Natural killer cell treated with Interleukin-12 subunit alpha and Interleukin-12 subunit beta and Interleukin-15 and Interleukin-18, amount 100 ng/mL, for 72 hours (primary cell): ENCODE measurements at regions not wholly inside any gene's neighbourhood (a gene's known extent, or its start where the extent isn't known, plus 50 kb on each side); places are given as distances from the start of the nearest gene placed in this dataset.
A peak's percentile ranks its signal among the peaks of the same experiment; 100 is the strongest.

Source experiments
- ATAC-seq, 2 donors: fragments of 150-1000 bp; cut with Tn5 transposase in 1 of 2; sonication (Bioruptor Pico), chemical (Tn5 transposase) in 1 of 2; 2 replicates each; pipeline ENCODE4 v1.10.0; 2021
- DNase-seq: peaks from one replicate; pipeline ENCODE4 v3.0.0; 2022; ENCODE audit warnings: low spot score
- H3K27ac Mint-ChIP-seq, 2 donors: 1 replicate in 1 of 2; 2 replicates in 1 of 2; pipeline ENCODE4 v1.8.0; 2022; ENCODE audit warnings: mixed read lengths in 2 of 2, mild to moderate bottlenecking in 1 of 2, moderate library complexity in 1 of 2
- H3K27me3 Mint-ChIP-seq, 2 donors: 1 replicate in 1 of 2; 2 replicates in 1 of 2; pipeline ENCODE4 v1.8.0; 2022; ENCODE audit warnings: mixed read lengths in 2 of 2
- H3K36me3 Mint-ChIP-seq: one replicate; pipeline ENCODE4 v1.8.0; 2022; ENCODE audit warnings: mixed read lengths
- H3K4me1 Mint-ChIP-seq, 2 donors: 1 replicate in 1 of 2; 2 replicates in 1 of 2; pipeline ENCODE4 v1.8.0; 2022; ENCODE audit warnings: low read depth in 2 of 2, mixed read lengths in 2 of 2, mild to moderate bottlenecking in 1 of 2
- H3K4me3 Mint-ChIP-seq: one replicate; pipeline ENCODE4 v1.8.0; 2022; ENCODE audit warnings: mixed read lengths
- H3K9me3 Mint-ChIP-seq: 2 replicates; pipeline ENCODE4 v1.8.0; 2022; ENCODE audit warnings: mixed read lengths

- H3K9me3 Mint-ChIP-seq = peaks cover 6% of the 10 kb centered on the region
- peak; percentile 18 for DNase-seq
- no peak overlapping the region for H3K27ac Mint-ChIP-seq
- no peak overlapping the region for H3K4me3 Mint-ChIP-seq
- H3K27me3 Mint-ChIP-seq = no peaks in the 10 kb centered on the region
- no peak for ATAC-seq
- no peaks in the 10 kb centered on the region for H3K36me3 Mint-ChIP-seq
- H3K4me1 Mint-ChIP-seq = peaks cover 79 to 81% of the 10 kb centered on the region in 2 donors
Measured at GRCh38 chr15:31260646-31261265, 65.9 kb upstream of the KLF13 start.

DNA sequence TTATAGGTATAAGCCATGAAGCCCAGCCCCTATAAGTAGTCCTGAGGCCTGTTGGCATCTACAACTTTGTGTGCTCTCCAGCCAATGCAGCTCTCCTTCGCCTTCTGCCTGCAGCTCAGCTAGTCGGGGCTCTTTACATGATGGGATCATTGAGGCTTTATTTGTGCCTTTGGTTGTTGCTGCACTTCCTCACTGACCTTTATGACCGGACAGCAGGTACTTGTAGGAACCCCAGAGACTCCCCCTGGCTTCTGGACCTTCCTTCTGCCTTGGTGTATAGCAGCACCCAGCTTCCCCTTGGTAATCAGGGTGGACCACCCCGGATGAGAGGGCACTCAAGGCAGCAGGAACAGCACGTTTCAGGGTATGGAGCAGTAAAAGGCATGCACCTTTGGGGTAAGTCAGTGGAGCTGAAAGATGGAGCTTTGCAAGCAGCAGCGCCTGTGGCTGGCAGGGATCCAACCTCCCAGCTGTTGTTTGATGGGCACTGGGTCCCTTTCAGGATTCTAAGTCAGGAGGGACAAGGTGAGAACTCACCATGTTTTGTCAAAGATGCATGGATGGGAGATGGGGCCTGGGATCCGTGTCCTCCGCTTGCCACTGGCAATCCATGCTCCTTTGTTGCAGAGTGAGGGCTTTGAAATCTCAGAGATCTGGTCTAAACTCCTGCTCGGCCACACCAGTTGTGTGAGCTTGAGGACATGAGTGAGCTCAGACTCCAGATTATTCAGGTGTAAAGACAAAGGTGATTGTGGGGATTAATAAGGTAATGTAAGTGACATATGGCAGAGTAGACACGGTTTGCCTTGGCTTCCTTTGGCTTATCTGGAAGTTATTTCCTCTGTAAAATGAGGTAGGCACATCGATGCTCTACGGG lies 65.1 kb upstream of the KLF13 start:
- H3K27me3 Mint-ChIP-seq = no peaks in the 10 kb centered on the region
- peaks cover 6% of the 10 kb centered on the region for H3K9me3 Mint-ChIP-seq
- H3K27ac Mint-ChIP-seq = peak overlapping the region; percentile 33 to 80
- DNase-seq (peak; percentile 45), ATAC-seq (no peak)
- peaks cover 78 to 82% of the 10 kb centered on the region in 2 donors for H3K4me1 Mint-ChIP-seq
- no peaks in the 10 kb centered on the region for H3K36me3 Mint-ChIP-seq
- H3K4me3 Mint-ChIP-seq = no peak overlapping the region

DNA sequence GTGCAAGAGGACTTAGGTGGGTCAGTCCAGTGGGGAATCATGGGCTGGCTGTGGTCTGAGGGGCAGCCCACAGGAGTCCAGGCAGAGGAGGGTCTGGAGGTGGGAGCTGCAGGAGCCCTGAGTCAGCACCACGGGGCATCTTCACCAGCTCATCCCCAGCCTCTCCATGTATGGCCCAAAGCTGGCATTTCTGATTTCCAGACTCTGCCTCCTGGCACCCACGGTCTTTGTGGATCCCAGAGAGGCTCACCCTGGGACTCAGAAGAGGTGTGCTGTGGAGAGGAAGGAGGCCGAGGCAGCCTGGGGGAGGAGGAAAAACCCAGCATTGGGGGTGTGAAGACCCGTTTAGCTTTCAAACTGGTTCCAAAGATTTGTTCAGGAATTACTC lies 64.5 kb upstream of the KLF13 start:
- Mint-ChIP-seq H3K4me3 (no peak overlapping the region), H3K9me3 (peaks cover 6% of the 10 kb centered on the region), H3K27me3 (no peaks in the 10 kb centered on the region), H3K27ac (peak overlapping the region; percentile 33 to 80), H3K4me1 (peaks cover 76 to 82% of the 10 kb centered on the region in 2 donors), H3K36me3 (no peaks in the 10 kb centered on the region)
- no peak for ATAC-seq
- DNase-seq = peak; percentile 26

GRCh38 chr15:31262901-31263671 lies 63.5 kb upstream of the KLF13 start:
- H3K4me3 Mint-ChIP-seq = peak overlapping the region; percentile 77
- ATAC-seq (no peak), DNase-seq (peak; percentile 56)
- H3K9me3 Mint-ChIP-seq = peaks cover 2% of the 10 kb centered on the region
- peak overlapping the region; percentile 92 to 96 for H3K27ac Mint-ChIP-seq
- no peaks in the 10 kb centered on the region for H3K27me3 Mint-ChIP-seq
- peaks cover 77 to 81% of the 10 kb centered on the region in 2 donors for H3K4me1 Mint-ChIP-seq
- no peaks in the 10 kb centered on the region for H3K36me3 Mint-ChIP-seq

- Mint-ChIP-seq H3K4me3 (peak overlapping the region; percentile 77), H3K27me3 (no peaks in the 10 kb centered on the region)
- ATAC-seq = peak; percentile 71 to 73
Measured at GRCh38 chr15:31263751-31264558, 62.7 kb upstream of the KLF13 start.

GRCh38 chr15:31264559-31265089 lies 62.0 kb upstream of the KLF13 start:
- Mint-ChIP-seq H3K9me3 (no peaks in the 10 kb centered on the region), H3K36me3 (no peaks in the 10 kb centered on the region), H3K4me3 (peak overlapping the region; percentile 77), H3K27ac (peak overlapping the region; percentile 92 to 96), H3K4me1 (peaks cover 66 to 71% of the 10 kb centered on the region in 2 donors), H3K27me3 (no peaks in the 10 kb centered on the region)
- ATAC-seq (no peak), DNase-seq (peak; percentile 48)

More at GRCh38 chr15:31263751-31264558, 62.7 kb upstream of the KLF13 start:
- Mint-ChIP-seq H3K9me3 (no peaks in the 10 kb centered on the region), H3K36me3 (no peaks in the 10 kb centered on the region), H3K4me1 (peaks cover 70 to 76% of the 10 kb centered on the region in 2 donors), H3K27ac (peak overlapping the region; percentile 92 to 96)
- DNase-seq = peak; percentile 78

DNA sequence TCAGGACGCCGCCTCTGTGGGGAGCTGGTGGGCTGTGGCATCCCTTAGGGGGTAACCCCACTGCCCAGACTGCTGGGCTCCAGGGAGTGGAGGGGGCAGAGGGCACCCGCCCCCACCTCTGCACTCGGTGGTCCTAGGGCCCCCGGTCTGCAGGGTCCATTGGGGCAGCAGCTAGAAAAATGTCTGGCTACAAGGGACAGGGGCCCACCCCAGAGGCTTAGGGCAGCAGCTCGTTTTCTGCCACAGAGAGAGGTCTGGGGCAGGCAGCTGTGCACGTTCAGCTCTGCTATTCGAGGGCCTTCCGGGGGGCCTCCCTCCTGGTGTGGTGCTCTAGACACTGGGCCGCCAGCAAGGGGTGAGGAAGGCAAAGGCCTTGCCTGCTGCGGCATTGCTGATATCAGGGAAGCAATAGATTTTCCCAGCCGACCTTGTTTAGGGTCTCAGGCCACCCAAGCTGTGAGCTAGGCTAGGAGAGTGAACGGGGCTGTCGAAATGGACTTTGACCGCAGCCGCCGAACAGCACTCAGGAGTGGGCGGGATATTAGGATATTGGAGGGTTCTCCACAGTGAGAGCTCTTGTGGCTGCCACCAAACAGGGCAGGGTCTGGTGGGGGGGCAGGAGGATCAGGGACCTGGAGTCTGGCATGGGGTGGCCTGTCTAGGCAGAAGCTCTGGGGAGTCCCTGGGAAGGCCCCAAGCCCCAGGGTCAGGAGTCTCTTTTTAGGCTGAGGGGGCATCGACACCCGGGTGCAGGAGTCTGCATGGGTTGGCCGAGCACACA lies 61.4 kb upstream of the KLF13 start:
- Mint-ChIP-seq H3K9me3 (no peaks in the 10 kb centered on the region), H3K4me3 (peak overlapping the region; percentile 81), H3K27ac (peak overlapping the region; percentile 92 to 96), H3K36me3 (no peaks in the 10 kb centered on the region), H3K27me3 (no peaks in the 10 kb centered on the region), H3K4me1 (peaks cover 71 to 76% of the 10 kb centered on the region in 2 donors)
- DNase-seq (peak; percentile 59), ATAC-seq (no peak)

DNA sequence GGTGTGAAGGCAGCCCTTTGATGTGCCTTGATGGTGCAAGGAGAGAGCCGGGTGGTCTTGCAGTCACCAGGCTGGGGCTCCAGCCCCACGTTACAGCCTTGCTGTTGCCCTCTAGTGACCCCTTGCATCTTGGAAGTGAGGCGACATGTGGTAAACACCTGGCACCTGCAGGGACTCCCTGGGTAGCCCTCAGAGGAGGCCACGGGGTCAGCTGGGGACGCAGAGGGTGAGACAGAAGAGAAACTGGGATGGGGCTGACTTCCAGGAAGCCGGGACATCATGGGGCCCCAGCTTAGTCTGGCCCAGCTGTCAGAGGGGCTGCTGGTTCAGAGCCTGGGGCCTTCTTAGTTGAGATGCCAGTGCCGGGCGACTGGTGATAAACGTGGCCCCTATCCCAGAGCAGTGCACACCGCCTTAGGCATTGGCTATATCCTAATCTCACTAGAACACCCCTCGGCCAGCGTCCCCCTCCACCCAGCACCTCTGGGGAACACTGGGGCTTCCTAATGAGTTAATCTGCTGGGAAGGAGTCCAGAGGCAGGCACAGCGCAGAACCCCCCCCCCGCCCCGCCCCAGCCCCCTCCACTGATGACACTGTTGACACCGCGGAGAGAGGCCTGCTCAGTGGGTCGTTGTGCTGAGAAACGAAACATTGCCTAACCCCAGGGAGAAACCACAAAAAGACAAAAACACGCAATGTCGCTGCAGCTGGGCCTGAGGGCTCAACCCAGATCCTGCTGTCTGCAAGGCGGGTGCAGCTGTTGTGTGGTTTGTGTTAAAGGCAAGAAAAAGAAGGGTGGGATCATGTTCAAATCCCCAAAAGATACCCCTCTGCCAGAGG lies 60.5 kb upstream of the KLF13 start:
- DNase-seq = peak; percentile 83
- ATAC-seq = peak; percentile 83 to 86
- Mint-ChIP-seq H3K4me3 (peak overlapping the region; percentile 81), H3K36me3 (no peaks in the 10 kb centered on the region), H3K27me3 (no peaks in the 10 kb centered on the region), H3K27ac (peak overlapping the region; percentile 92 to 96), H3K9me3 (no peaks in the 10 kb centered on the region), H3K4me1 (peaks cover 71% of the 10 kb centered on the region in 2 donors)

DNA sequence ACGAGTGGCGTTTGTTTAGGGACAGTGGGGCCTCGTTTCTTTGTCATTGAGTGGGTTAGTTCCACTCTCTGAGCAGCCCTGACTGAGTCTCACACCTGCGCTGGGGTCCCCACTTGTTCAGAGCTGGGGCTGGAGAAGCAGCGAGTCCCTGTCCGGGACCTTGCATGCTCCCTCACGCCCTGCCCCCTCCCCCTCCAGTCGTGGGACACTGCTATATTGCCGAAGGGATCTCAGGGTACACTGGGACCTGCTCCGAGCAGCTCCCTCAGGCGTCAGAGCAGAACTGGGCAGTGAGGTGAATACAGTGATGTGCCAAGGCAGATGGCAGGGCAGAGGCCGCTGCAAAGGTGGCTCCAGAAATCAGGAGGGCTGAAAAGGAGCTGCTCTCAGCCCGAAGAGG lies 59.9 kb upstream of the KLF13 start:
- no peaks in the 10 kb centered on the region for H3K27me3 Mint-ChIP-seq

GRCh38 chr15:31267161-31268107 lies 59.2 kb upstream of the KLF13 start:
- Mint-ChIP-seq H3K4me1 (peaks cover 58 to 62% of the 10 kb centered on the region in 2 donors), H3K9me3 (no peaks in the 10 kb centered on the region), H3K27me3 (no peaks in the 10 kb centered on the region), H3K36me3 (no peaks in the 10 kb centered on the region), H3K4me3 (peak overlapping the region; percentile 81), H3K27ac (peak overlapping the region; percentile 92 to 96)
- DNase-seq = no peak
- ATAC-seq = no peak

More for the DNA sequence above, 59.9 kb upstream of the KLF13 start:
- Mint-ChIP-seq H3K27ac (peak overlapping the region; percentile 92 to 96), H3K4me1 (peaks cover 64 to 66% of the 10 kb centered on the region in 2 donors), H3K36me3 (no peaks in the 10 kb centered on the region), H3K4me3 (peak overlapping the region; percentile 81), H3K9me3 (no peaks in the 10 kb centered on the region)
- ATAC-seq (peak; percentile 14 to 46), DNase-seq (peak; percentile 48)

GRCh38 chr15:31268108-31268501 lies 58.5 kb upstream of the KLF13 start:
- H3K27ac Mint-ChIP-seq = peak overlapping the region; percentile 92 to 96

More at GRCh38 chr15:31268108-31268501, 58.5 kb upstream of the KLF13 start:
- Mint-ChIP-seq H3K27me3 (no peaks in the 10 kb centered on the region), H3K4me3 (peak overlapping the region; percentile 65), H3K9me3 (no peaks in the 10 kb centered on the region), H3K4me1 (peaks cover 52 to 56% of the 10 kb centered on the region in 2 donors), H3K36me3 (no peaks in the 10 kb centered on the region)
- no peak for ATAC-seq
- DNase-seq = no peak
